NCI-H128 (cell line): ENCODE measurements at regions not wholly inside any gene's neighbourhood (a gene's known extent, or its start where the extent isn't known, plus 50 kb on each side); places are given as distances from the start of the nearest gene placed in this dataset.
"Not testable (repeated sequence)": the region's sequence is repeated elsewhere in the genome, so short reads cannot be mapped to it uniquely, and the experiment has no call there.

Experiments used
- DNase-seq: peaks from one replicate; lab custom pipeline; 2025; ENCODE audit not compliant: unreplicated experiment; lab: John Stamatoyannopoulos, UW

DNA sequence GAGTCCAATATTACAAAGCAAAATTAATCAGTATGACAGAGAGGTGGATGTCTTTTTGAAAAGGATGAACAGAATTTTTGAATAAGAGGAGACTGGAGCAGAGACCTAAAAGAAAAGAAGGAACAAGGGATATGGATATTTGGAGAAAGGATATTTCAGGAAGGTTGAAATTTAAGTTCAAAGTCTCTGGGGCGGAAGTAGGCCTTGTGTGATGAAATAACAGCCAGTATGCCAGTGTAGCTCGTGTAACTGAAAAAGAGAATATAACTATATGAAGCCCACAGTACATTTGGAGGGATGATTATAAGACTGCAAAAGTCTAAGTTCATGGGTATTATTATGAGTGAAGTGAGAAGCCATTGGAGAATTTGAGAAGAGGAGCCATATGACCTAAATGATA, 766.7 kb downstream of the GBE1 start:
- DNase-seq = no peak

DNA sequence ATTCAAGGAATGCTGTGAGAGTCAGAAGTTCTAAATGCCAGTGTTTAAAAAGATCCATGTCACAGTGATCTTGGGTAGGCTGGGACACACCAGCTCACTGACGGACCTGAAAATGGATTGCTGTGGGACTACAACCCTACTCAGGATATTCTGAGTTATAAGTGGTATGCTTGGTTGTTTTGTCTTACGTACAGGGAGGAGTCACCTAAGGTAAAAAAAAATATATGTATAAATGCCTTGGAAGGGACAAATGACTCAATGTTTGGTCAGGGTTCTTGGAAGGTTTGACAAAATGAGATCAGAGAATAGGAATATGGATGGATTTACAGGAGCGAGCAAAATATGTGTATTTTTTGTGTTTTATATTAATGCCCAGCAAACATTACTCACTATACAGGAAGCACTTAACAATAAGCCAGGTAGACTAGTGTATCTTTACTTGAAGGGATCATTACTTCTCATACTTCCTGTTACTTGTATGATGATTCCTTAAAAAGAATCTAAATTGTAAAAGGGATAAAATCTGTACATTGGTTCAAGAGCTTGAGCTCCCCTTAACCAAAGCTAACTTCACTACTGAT, 767.3 kb downstream of the GBE1 start:
- no peak for DNase-seq

DNA sequence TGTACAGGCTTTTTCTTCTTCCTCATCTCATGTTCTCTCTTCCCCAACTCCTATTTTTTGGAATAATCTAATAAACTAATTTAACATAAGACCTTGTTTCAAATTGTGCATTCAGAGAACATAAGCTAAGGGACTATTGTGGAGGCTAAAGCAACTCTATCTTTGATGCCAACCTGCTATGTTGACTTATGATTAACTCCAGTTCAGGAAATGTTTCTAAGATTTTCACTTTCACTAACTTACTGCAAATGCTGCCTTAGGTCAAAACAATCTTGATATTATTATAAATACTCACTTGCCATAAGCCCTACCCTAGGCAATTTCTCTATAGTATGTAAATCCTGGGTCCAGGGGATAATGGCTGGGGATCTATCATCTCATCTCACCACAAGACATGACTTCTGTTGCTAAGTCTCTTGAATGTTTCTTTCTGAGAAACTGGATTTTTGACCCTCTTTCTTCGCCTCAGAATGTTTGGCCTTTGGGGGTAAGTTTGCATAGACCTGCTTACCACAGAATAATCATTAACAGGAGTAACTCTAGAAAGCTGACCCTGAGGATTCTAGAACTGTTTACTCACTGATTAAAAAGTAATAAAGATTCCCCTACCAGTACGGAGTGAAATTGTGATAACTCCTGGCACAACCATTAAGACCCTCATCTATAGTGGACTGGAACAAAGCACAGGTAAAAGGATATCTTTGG, 768.1 kb downstream of the GBE1 start:
- DNase-seq = no peak

DNA sequence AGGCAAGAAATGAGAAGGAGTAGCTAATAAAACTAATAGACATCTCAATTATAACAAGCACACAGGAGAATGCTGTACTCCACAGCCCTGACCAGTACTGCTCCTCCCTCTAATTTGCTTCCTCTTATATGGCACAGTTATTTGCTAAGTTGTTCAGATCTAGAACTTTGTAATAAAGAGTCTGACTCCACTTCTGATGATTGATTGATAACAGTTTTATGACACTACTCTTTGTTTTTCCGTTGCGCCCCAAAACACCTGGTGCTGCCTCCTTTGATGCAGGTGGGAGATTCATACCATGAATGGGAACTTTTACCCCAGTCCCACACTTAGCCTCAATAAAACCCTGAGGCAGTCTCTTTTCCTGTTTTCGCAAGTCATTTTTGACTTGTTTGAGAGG, 777.7 kb downstream of the GBE1 start:
- DNase-seq = no peak

DNA sequence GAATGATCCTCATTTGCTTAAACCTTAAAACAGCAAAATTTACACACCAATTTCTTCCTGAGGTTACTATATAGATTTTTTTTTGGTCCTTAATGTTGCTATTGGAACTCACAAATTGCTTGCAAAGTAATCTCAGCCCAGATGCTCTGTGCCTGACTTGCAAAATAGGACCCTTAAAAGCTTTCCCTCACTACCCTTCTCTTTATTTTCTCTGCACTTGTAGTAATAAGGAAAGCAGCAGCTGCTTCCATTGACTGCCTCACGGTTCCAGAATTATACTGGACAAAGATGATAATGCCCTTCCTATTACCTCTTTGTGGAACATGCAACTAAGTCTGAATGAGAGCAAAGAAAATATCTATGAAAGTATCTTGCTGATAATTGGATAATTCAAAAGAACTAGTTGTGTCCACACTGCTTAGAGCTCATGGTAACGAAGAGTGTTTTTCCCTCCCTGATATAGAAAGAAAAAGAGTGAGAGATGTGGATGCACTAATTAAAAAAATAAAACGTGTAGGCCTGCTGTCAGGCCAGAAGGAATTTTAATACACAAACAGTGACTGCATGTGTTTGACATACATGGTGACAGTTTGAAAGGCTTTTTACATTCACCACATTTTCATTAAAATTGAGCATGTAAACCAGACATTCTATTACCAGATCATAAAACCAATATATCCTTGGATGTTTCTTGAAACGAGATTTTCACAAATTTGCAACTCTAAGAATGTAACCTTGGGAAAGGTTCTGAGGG, 783.1 kb downstream of the GBE1 start:
- DNase-seq = no peak

DNA sequence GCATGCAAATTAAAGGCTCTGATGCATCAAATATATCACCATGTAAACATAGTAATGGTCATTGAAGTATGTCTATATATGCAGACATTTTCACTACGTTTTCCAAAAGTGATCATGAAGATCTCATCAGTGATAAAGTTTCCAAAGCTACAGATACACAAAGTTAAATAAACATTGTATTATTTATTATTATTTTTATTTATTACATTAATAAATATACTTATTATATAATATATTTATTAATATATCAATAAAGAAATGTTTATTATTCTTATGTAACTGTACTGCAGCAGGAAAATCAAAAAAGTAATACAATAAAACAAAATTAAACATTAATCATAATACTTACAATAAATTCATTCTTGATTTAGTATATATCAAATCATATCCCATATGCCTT, 791.2 kb downstream of the GBE1 start:
- no peak for DNase-seq

DNA sequence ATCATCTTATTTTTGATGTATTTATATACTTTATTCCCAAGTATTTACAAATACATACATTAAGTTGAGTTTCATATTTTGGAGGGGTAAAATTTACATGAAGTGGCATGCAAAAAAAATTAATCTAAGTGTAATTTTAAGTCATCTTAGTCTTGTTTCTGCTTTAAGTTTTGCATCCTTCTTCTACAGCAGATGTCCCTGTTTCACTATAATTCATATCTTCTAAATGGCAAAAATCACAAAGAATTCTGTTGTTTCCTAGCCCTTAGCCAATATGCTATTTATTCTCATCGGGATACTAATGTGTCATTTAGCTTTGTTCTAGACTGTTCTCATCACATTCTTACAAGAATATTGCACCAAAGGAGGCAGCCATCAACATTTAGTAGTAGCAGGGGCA, 831.9 kb downstream of the GBE1 start:
- DNase-seq = no peak

DNA sequence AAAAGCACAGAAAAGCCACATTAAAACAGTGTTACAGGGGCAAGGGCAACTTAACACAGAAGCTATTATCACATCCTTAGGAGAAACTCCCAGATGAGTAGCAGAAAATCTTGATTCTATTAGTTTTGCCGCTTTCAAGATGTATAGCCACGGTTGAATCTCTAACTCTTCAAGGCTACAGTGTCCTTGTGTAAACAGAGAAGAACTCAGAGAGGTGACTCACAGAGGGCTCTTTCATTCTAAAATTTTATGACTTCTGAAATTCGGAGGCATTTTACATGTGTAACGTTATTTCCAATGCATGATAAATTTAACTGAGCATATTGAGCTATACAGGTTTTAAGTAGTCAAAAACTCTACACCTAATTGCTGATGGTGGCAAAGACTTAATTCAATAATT, 846.6 kb downstream of the GBE1 start:
- no peak for DNase-seq

DNA sequence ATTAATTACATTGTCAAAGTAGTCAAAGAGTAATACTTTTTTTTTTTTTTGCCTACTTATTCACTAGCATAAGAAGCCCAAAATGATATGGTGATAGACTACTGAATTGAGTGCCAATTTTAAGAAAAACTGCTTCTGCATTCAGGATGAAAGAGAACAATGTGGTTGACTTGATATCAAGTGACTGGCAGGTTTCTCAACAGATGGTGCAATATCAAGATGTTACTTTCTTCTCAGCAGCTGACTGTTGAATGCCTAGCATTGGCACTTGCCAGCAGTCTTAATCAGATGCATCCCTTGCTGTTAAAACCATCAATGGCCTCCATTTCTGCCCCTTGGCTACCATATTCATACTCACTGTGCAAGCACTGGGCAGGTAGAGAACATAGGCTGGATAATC, 863.2 kb downstream of the GBE1 start:
- DNase-seq = no peak

DNA sequence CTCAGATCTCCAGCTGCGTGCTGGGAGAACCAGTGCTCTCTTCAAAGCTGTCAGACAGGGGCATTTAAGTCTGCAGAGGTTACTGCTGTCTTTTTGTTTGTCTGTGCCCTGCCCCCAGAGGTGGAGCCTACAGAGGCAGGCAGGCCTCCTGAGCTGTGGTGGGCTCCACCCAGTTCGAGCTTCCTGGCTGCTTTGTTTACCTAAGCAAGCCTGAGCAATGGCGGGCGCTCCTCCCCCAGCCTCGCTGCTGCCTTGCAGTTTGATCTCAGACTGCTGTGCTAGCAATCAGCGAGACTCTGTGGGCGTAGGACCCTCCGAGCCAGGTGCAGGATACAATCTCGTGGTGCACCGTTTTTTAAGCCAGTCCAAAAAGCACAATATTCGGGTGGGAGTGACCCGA, 864.4 kb downstream of the GBE1 start:
- DNase-seq = not testable (repeated sequence)

DNA sequence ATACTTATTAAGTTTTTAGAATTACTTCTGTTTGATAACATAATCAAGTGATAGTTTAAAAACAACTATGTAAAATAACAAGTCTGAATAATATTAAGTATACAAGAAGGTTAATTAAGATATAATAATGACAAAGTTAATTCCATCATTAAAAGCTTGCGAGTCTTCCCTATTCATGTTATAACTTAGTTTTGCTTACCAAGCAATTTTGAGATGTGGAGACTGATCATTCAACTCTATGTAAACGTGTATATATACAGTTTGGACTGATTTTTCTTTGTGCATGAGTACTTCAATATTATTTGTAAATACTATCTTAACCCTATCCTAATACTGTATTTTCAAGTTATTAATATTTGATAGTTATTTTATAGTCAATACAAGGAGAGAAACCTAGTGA, 870.9 kb downstream of the GBE1 start:
- no peak for DNase-seq

DNA sequence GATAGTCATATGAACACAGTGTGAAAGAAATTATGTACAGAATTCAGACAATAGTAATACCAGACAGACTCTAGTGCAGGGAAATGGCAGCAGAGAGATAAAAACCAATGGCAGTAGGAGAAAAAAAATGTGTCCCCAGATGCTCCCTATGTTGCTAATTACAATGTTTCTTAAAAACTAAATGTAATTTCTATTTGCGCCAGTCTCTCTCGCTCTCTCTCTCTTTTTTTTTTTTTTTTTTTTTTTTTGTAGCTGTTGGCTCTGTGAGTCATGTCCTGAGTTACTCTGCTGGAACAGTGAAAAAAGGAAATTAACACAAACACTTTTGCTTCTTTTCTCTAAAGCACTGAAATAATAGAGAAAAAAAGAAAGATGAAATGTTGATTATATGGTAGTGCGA, 871.9 kb downstream of the GBE1 start:
- DNase-seq = no peak

DNA sequence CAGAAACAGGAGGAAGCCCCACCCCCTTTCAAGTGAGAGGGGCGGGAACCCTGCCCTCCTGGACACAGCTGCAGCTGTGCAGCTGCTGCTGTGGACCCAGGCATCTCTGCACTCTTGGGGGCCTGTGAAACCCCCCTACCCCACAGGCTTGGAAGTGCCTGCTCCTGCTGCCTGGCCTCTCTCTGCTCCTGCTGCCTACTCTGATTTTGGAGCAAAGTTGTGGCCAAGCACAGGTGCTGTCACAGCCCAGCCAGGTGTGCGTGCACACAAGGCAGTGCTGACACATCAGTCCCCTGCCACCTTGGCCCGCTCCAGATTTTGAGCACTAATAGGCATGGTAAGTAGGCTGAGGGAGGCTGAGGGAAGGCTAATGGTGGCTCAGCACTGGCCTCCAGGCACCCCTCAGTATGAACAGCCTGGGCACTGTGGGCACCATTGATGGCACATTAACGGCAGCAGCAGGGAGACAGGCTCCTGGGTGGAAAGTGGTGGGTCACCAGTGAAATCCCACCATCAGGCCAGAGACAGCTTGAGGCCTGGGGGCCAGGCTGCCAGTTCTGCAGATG, 890.9 kb downstream of the GBE1 start:
- DNase-seq = no peak

DNA sequence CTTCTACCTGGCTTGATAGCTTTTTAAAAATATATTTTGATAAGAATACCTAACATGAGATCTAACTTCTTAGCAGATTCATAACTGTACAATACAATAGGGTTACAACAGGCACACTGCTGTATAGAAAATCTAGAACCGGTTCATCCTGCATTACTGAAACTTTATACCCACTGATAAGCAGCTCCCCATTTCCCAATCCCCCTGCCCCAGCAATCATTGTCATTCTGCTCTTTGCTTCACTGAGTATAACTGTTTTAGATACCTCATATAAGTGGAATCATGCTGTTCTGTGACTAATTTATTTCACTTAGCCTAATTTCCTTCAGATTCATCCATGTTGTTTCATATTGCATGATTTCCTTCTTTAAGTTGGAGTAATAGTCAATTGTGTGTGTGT, 906.0 kb downstream of the GBE1 start:
- DNase-seq = no peak

DNA sequence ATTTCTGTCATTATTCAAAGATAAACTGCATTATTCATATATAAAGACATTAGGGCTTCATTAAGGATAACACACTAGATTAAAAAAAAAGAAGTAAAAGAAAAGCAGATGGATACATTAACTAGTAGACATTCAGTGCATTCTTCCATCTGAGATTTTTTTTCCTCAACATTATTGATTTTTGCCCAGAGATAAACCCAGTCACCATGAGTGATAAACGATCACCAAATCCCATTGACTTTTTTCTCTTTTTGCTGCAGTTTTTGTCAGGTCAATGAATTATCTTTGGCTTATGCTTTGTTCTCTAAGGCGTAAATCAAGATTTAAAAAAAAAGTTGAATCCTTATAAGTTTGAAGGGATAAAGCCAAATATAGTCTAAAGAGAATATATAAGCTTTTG, 925.0 kb downstream of the GBE1 start:
- DNase-seq = no peak

DNA sequence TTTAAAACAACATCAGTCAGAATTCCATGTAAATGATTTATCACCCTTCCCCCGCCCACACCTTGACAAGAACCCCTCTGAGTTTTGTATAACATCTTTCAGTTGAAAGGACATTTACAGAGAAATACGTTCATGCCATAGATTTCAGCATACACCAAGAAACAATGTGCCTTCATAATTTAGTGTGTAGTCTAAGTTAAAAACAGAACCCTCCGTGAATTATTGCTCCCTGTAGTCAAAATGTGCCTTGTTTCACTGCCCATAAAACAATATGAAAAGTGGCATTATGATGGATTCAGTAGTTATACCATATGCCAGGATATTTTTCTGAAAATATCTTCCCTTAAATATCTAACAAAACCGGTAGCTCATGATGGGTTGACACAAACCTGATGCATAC, 953.9 kb downstream of the GBE1 start:
- DNase-seq = no peak

DNA sequence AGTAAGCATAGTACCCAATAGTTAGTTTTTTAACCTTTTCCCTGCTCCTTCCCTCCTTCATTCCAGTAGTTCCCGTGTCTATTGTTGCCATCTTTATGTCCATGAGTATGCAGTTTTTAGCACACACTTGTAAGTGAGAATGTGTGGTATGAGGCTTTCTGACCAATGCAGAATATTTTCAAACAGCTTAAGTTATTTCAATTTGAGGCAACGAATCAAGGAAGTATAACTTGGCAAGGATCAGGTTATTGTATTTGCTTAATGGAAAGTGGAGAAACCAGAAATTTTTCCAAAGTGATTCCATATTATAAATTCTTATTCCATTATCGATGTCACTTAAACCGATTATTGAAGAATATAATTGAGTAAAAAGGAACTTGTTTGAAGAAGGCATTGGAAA, 954.8 kb downstream of the GBE1 start:
- DNase-seq = no peak

DNA sequence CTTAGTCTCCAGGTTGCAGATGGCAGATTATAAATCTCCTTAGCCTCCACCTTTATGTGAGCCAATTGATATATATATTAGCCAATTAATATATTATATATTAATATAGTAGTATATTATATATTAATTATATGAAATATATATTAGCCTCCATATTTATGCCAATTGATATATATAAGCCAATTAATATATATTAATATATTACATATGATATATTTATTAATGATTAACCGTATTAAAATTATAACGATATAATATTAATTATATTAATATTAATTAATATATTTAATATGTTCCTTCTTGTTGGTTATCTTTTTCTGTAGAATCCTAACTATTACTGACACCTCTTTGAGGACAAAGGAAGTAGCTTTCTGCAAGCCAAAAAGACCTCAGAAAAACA, 972.5 kb downstream of the GBE1 start:
- DNase-seq = no peak

DNA sequence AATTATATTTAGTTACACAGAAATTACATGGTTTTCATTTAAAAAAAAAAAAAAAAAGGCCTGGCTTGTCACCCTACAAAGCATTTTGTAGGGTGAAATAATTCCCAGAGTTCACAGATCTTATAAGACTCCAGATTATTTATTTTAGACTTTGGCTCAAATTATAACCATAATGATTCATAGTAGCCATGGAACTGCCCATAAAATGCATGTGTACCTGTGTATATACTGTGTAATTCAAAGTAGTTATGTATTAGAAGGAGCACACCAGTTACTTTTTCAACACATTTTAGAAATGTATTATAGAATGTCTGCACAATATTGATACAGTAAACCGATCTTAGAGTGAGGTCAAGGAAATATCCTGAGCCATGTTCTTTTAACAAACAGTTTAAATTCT, 975.6 kb downstream of the GBE1 start:
- DNase-seq = no peak

DNA sequence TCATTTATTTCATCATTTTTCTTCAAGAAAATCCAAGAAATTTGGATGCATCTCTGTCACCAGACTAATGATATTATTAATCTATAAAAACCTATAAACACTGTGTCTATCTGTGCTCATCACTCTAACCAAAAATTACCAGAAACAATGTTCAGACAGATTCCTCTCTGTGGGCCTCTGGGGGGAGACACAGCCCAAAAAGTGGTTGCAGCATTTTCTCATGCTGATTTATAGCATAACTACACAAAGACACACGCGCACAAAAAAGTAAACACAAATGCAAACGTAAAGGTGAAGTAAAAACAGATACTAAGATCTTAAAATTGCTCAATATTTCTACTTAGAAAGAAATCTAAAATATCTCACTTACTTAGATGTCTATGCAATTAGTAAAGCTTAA, 976.0 kb downstream of the GBE1 start:
- DNase-seq = no peak

DNA sequence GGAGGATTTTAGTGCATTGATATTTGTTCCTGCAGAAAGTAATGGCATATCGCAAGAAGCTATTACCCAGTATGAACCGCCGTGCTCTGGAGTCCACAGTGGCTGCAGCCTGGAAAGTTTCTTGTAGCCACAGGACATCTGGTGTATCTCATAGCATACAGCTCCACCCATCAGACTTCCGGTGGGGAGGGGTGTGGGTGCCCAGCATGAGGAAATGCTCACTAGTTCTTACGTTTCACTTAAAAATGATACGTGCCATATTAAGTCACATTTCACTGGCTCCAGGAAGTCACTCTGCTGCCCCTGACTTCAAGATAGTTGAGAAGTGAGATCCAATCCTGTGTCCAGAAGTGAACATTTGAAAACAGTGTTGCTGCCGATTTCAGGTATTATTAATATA, 990.4 kb downstream of the GBE1 start:
- no peak for DNase-seq
